Kidney epithelial cell (primary cell): ENCODE measurements at regions not wholly inside any gene's neighbourhood (a gene's known extent, or its start where the extent isn't known, plus 50 kb on each side); places are given as distances from the start of the nearest gene placed in this dataset.
"Not testable (repeated sequence)": the region's sequence is repeated elsewhere in the genome, so short reads cannot be mapped to it uniquely, and the experiment has no call there.

Source experiments
- DNase-seq: peaks from one replicate; pipeline ENCODE4 v3.0.0-alpha.2; 2010; ENCODE audit warnings: low read depth
- H3K27me3 ChIP-seq: 2 replicates; pipeline ENCODE4 v1.6.0; 2011; ENCODE audit warnings: low read length; ENCODE audit not compliant: control insufficient read depth, insufficient read depth
- H3K36me3 ChIP-seq: 2 replicates; pipeline ENCODE4 v1.5.1; 2011; ENCODE audit warnings: low read length; ENCODE audit not compliant: control insufficient read depth, insufficient read depth
- H3K4me3 ChIP-seq: 2 replicates; pipeline ENCODE4 v1.5.1; 2011; ENCODE audit warnings: low read depth, mild to moderate bottlenecking, control low read depth, low read length
- TF ChIP-seq, protein P1 (sequence below): IDR thresholded peaks from 2 replicates; pipeline ENCODE4 v1.5.1; 2011; ENCODE audit warnings: mild to moderate bottlenecking, moderate library complexity, low read length, control low read depth, inconsistent platforms; ENCODE audit not compliant: insufficient read depth, poor library complexity, severe bottlenecking

DNA sequence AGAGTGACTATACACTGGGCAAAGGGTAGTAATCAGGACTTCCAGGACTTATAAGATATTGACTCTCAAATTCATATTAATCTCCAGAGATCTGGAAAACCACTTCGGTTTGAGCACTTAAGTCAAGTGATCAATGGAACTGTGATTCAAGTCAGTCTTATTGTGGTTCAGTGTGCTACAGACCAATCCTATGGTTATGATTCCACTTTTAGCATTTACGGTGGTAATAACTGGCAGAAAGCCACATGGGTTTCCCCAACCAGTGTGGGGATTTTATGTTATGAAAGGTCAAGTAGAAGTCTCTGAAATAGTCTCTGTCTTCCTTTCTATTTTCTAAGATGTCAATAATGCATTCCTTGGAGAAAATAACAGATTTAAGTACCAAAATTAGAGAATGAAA lies 151.3 kb upstream of the NEGR1 start:
- TF ChIP-seq, protein P1, sequence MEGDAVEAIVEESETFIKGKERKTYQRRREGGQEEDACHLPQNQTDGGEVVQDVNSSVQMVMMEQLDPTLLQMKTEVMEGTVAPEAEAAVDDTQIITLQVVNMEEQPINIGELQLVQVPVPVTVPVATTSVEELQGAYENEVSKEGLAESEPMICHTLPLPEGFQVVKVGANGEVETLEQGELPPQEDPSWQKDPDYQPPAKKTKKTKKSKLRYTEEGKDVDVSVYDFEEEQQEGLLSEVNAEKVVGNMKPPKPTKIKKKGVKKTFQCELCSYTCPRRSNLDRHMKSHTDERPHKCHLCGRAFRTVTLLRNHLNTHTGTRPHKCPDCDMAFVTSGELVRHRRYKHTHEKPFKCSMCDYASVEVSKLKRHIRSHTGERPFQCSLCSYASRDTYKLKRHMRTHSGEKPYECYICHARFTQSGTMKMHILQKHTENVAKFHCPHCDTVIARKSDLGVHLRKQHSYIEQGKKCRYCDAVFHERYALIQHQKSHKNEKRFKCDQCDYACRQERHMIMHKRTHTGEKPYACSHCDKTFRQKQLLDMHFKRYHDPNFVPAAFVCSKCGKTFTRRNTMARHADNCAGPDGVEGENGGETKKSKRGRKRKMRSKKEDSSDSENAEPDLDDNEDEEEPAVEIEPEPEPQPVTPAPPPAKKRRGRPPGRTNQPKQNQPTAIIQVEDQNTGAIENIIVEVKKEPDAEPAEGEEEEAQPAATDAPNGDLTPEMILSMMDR = no peak
- H3K36me3 ChIP-seq = no peaks in the 10 kb centered on the region
- no peak for DNase-seq
- no peak overlapping the region for H3K4me3 ChIP-seq
- no peaks in the 10 kb centered on the region for H3K27me3 ChIP-seq

DNA sequence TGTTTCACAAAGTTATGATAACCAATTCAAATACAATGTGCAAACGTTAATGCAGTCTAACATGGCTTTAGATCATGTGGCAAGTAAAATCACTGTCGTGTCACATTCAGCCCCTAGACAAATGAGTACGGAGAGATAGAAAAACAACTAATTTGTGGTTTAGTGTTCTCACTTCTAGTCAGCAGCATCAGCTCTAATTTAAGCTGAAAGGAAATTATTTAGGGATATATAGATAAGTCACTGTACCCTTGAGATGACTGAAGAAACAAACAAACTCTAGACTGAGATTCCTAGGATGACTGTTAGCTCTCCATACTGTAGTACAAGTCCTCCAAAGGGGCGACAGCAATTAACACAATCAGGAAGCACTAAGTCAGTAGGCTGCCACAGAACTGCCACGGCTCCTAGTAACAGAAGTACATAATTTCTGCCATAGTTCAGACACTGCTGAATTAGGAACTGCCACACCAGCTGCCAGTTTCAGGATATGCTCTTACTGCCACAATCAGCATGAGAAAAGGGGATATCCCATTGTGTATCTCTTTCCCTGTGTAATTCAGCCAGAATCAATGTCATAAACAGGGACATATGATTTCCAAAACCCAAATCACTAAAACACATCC lies 150.4 kb upstream of the NEGR1 start:
- DNase-seq = no peak
- Histone ChIP-seq H3K4me3 (no peak overlapping the region), H3K27me3 (no peaks in the 10 kb centered on the region), H3K36me3 (no peaks in the 10 kb centered on the region)
- TF ChIP-seq, protein P1 = no peak

DNA sequence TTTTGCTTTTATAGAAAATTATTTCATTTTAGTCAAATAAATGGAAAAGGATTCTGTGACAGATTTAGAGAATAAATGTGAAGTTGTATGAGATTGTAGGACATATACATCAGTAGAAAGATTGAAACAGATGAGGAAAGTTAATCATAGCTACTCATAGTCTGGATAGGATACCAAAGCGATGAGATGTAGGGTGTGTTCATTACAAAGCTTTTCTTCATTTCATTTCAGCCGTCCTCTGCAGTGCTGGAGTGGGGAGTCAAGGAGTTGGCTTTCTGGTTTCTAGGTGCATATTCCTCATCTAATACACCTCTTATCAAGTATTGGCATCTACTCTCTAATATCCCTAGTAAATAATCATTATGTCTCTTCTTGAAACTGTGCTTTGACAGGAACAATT lies 149.5 kb upstream of the NEGR1 start:
- Histone ChIP-seq H3K36me3 (no peaks in the 10 kb centered on the region), H3K27me3 (no peaks in the 10 kb centered on the region), H3K4me3 (no peak overlapping the region)
- DNase-seq = no peak
- TF ChIP-seq, protein P1 = no peak

DNA sequence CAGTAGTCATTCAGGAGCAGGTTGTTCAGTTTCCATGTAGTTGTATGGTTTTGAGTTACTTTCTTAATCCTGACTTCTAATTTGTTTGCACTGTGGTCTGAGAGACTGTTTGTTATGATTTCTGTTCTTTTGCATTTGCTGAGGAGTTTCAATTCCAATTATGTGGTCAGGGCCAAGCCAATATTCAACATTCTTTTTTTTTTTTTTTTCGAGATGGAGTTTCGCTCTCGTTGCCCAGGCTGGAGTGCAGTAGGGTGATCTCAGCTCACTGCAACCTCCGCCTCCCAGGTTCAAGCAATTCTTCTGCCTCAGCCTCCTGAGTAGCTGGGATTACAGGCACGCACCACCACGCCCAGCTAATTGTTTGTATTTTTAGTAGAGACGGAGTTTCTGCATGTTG lies 145.9 kb upstream of the NEGR1 start:
- H3K36me3 ChIP-seq, H3K27me3 ChIP-seq, H3K4me3 ChIP-seq, DNase-seq: not testable (repeated sequence)

DNA sequence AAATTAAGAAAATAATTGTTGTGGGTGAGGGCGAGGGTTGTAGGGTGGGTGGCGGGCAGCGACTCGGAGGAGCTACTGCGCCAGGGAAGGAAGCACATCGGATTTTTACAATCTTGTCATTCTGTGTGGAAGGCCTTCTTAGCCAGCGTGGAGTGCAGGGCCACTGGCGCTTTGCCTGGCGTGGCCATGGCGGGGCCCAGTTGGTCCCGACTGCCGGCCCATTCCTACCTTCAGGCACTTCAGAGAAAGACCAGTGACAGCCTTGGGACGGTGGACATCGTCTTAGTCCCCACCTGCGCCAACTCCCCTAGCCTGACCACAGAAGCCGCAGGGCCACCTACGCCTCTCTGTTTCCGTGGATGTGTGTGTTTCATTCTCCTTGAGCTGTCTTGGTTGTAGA lies 136.9 kb upstream of the NEGR1 start:
- H3K4me3 ChIP-seq = no peak overlapping the region

DNA sequence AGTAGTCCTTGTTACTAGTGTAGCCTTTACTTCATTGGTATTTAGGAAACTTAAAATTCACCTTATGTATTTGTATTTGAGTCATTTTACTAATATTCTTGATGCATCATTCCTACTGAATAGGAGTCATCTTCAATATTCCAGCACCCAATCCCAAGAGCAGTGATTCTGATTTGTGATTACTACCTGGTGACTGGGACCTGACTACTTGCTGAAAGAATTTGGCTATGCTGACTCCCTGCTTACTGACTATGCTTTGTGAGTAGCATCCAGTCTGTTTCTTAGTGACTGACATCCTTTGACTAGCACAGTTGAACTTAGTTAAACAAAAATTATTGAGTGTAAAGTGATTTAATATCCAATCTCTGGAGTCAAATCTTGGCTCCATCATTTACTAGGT lies 129.9 kb upstream of the NEGR1 start:
- TF ChIP-seq, protein P1 = no peak
- no peak for DNase-seq

More for the DNA sequence above, 136.9 kb upstream of the NEGR1 start:
- TF ChIP-seq, protein P1 = no peak
- no peak for DNase-seq
- Histone ChIP-seq H3K27me3 (no peaks in the 10 kb centered on the region), H3K36me3 (no peaks in the 10 kb centered on the region)

More for the DNA sequence above, 129.9 kb upstream of the NEGR1 start:
- Histone ChIP-seq H3K27me3 (no peaks in the 10 kb centered on the region), H3K36me3 (no peaks in the 10 kb centered on the region), H3K4me3 (no peak overlapping the region)
